GM12864 (cell line): ENCODE measurements at regions not wholly inside any gene's neighbourhood (a gene's known extent, or its start where the extent isn't known, plus 50 kb on each side); places are given as distances from the start of the nearest gene placed in this dataset.

Experiments
- DNase-seq: peaks from one replicate; pipeline ENCODE4 v3.0.0-alpha.2; 2011; ENCODE audit warnings: low read depth
- H3K4me3 ChIP-seq: 2 replicates; pipeline ENCODE4 v1.5.1; 2011; ENCODE audit warnings: mild to moderate bottlenecking, low read depth, low read length, control low read depth
- CTCF ChIP-seq: IDR thresholded peaks from 2 replicates; pipeline ENCODE4 v1.5.1; 2011; ENCODE audit warnings: low read depth, mild to moderate bottlenecking, moderate library complexity, low read length, control low read depth, inconsistent platforms; ENCODE audit errors: missing control alignments

GRCh38 chr2:152826581-152827279 lies 108.3 kb downstream of the ARL6IP6 start:
- H3K4me3 ChIP-seq, result no peak overlapping the region
- DNase-seq, result no peak
- TF ChIP-seq CTCF, result no peak

DNA sequence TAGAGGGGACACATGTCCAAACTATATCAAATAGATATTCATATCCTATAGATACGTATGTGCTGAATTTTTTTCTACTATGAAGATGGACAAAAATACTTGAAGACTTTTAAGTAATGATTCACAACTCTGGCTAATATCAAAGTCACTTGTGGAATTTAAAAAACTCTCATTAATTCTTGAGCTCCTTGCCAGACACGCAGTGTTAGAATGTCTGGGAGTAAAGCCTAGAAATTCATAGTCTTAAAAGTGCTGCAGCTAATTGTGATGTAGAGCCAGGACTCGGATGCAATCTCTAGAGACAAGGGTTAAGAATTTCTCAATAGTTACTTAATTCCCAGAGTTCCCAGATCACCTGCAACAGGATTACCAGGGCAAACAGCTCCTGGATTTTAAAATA lies 107.4 kb downstream of the ARL6IP6 start:
- H3K4me3 ChIP-seq, result no peak overlapping the region
- no peak for TF ChIP-seq CTCF
- no peak for DNase-seq

DNA sequence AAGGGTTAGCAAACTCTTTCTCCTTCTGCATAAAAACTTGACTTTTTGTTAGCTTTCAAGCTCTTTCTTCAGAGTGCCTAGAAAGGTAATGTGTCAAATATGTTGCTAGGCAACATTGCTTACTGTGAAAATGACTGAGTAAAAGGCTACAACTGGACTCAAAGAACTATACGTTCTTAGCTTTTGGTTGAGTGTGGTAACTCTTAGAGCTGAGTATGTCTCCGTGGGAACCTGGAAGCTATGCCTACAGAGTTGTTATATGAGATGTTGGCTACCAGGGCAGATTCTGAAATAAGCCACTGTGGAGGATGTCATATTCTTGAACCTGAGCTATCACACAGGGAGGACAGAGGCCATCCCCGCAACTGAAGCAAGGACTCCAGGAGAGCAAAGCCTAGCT lies 105.5 kb downstream of the ARL6IP6 start:
- no peak for TF ChIP-seq CTCF
- no peak overlapping the region for H3K4me3 ChIP-seq

DNA sequence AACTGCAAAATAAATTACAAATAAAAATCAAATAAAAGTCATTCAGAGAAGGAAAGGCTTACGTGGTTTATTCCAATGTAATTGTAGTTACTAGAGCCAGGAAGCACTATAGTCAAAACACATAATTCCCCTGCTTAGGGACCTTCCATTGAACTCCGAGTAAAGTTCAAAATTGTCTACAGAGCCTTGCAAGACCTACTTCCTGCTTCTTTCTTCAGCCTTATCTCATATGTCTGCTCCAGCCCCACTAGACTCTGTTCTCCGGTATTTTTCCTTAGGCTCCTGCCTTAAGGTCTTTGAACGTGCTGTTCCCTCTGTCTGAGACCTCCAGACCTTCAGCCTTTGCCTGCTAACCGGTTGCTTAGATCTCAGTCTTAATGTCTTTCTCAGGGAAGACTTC lies 104.3 kb downstream of the ARL6IP6 start:
- H3K4me3 ChIP-seq, result no peak overlapping the region
- TF ChIP-seq CTCF, result no peak
- DNase-seq, result no peak

More for the DNA sequence above, 105.5 kb downstream of the ARL6IP6 start:
- DNase-seq, result no peak

DNA sequence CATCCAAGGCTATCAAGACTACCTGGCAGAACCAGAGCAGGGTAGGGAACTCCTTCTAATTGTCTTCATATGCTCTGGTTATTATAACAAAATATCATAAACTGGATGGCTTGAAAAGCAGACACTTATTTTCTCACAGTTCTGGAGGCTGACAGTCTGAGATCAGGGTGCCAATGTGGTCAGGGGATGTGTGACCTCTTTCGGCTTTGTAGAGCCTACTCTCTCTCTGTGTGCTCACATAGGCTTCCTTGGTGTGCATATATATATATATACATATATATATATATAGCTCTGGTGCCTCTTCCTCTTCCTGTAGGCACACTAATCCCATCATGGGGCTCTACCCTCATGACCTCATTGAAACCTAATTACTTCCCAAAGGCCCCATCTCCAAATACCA lies 101.6 kb downstream of the ARL6IP6 start:
- TF ChIP-seq CTCF, result no peak
- DNase-seq, result no peak
- H3K4me3 ChIP-seq, result no peak overlapping the region

- DNase-seq, result no peak
- H3K4me3 ChIP-seq, result no peak overlapping the region
- TF ChIP-seq CTCF, result no peak
Measured at GRCh38 chr2:152815634-152816257, 97.3 kb downstream of the ARL6IP6 start.
